ENCODE measurements at regions not wholly inside any gene's neighbourhood (a gene's known extent, or its start where the extent isn't known, plus 50 kb on each side); places are given as distances from the start of the nearest gene placed in this dataset.

DNA sequence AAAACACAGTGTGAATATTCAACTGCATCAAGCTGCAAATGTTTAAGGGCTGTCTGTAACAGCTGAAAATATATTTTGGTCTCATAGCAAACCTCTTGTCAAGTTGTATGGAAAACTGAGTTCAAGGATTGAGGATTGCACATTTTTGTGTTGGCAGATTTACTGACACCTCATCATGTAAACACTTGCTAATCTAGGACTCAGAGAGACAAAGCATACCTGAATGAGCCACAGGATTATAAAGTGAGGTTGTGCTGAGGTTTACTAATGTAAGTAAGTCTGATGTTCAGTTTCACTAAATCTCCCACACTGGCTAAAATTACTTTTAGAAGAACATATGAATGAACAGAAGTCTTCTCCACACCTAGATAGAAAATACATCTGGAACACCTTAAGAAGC is 1993.1 kb upstream of the CELF4 start:
- Histone ChIP-seq H3K9me3 (no peaks in the 10 kb centered on the region), H3K36me3 (ENCODE audit: control insufficient read depth, insufficient read depth, low read length) (no peaks in the 10 kb centered on the region), H3K4me1 (no peaks in the 10 kb centered on the region), H3K27me3 (replicated peaks; ENCODE audit: control insufficient read depth, insufficient read depth, low read length) (no peaks in the 10 kb centered on the region), H3K4me3 (ENCODE audit: low read depth, low read length) (no peak overlapping the region)
- intact Hi-C loops (cut with micrococcal nuclease; ENCODE audit: unreplicated experiment): no loop called here
- H3K4me3 Mint-ChIP-seq (ENCODE audit: unreplicated experiment): no peak overlapping the region
- CTCF ChIA-PET: no interaction called here
- no peaks in the 10 kb centered on the region for H3K36me3 Mint-ChIP-seq (ENCODE audit: insufficient read depth, unreplicated experiment)
- TF ChIP-seq, protein P1, sequence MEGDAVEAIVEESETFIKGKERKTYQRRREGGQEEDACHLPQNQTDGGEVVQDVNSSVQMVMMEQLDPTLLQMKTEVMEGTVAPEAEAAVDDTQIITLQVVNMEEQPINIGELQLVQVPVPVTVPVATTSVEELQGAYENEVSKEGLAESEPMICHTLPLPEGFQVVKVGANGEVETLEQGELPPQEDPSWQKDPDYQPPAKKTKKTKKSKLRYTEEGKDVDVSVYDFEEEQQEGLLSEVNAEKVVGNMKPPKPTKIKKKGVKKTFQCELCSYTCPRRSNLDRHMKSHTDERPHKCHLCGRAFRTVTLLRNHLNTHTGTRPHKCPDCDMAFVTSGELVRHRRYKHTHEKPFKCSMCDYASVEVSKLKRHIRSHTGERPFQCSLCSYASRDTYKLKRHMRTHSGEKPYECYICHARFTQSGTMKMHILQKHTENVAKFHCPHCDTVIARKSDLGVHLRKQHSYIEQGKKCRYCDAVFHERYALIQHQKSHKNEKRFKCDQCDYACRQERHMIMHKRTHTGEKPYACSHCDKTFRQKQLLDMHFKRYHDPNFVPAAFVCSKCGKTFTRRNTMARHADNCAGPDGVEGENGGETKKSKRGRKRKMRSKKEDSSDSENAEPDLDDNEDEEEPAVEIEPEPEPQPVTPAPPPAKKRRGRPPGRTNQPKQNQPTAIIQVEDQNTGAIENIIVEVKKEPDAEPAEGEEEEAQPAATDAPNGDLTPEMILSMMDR (IDR thresholded peaks at IDR 0.05; ENCODE audit: insufficient read depth in 1 of 2, low read depth in 1 of 2, low read length in 1 of 2, severe bottlenecking in 1 of 2, unreplicated experiment in 1 of 2): no peak
- no peak for DNase-seq
- no TSS peak for BruUV-seq (replicated peaks)
- no peaks in the 10 kb centered on the region for H3K4me1 Mint-ChIP-seq (ENCODE audit: low read depth, unreplicated experiment)
- no peaks in the 10 kb centered on the region for H3K9me3 Mint-ChIP-seq (ENCODE audit: unreplicated experiment)
- no peaks in the 10 kb centered on the region for H3K27me3 Mint-ChIP-seq (ENCODE audit: insufficient read depth, unreplicated experiment)
- no peak overlapping the region for H3K27ac Mint-ChIP-seq (ENCODE audit: unreplicated experiment)
- POLR2A ChIA-PET: no interaction called here

DNA sequence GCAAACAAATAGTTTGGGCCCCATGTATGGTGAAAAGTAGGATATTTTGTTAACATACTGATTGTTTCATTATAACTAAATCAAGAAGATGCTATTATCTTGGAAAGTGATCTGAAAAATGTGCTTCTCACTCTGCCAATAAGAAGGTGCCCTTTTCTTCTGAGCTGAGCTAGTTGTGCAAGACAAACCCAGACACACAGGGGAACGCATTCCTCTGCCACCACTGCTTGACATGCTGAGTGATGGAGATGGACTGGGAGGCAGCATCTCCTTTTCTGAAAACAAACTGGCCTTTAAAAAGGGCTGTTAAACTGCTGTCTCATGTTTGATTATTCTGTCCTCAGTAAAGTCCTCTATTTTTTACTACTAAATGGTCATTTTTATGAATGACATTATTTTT is 1989.9 kb upstream of the CELF4 start:
- Histone ChIP-seq H3K4me3 (ENCODE audit: low read depth, low read length) (no peak overlapping the region), H3K9me3 (no peaks in the 10 kb centered on the region), H3K36me3 (ENCODE audit: control insufficient read depth, insufficient read depth, low read length) (no peaks in the 10 kb centered on the region), H3K4me1 (no peaks in the 10 kb centered on the region), H3K27me3 (replicated peaks; ENCODE audit: control insufficient read depth, insufficient read depth, low read length) (no peaks in the 10 kb centered on the region)
- TF ChIP-seq, protein P1 (IDR thresholded peaks at IDR 0.05; ENCODE audit: insufficient read depth in 1 of 2, low read depth in 1 of 2, low read length in 1 of 2, severe bottlenecking in 1 of 2, unreplicated experiment in 1 of 2): no peak
- no peak for DNase-seq
- Mint-ChIP-seq H3K36me3 (ENCODE audit: insufficient read depth, unreplicated experiment) (peaks cover 4% of the 10 kb centered on the region), H3K9me3 (ENCODE audit: unreplicated experiment) (no peaks in the 10 kb centered on the region), H3K27me3 (ENCODE audit: insufficient read depth, unreplicated experiment) (no peaks in the 10 kb centered on the region), H3K4me3 (ENCODE audit: unreplicated experiment) (no peak overlapping the region), H3K27ac (ENCODE audit: unreplicated experiment) (no peak overlapping the region), H3K4me1 (ENCODE audit: low read depth, unreplicated experiment) (no peaks in the 10 kb centered on the region)
- ChIA-PET POLR2A (no interaction called here), CTCF (no interaction called here)
- no TSS peak for BruUV-seq (replicated peaks)
- intact Hi-C loops (cut with micrococcal nuclease; ENCODE audit: unreplicated experiment): no loop called here

DNA sequence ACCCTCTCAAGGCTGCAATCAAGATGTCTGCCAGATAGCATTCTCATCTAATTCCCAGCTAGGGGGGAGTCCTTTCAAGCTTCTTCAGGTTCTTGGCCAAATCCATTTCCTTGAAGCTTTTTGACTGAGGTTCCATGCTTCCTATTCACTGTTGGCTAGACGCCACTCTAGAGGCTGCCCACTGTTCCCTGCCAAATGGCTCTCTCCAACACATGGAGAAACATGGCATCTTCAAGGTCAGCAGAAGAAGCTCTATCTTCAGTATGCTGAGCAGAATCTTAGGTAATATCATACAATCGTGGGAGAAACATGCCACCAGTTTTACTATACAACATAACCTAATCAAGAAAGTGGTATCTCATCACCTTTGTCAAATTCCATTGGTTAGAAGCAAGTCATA is 1985.1 kb upstream of the CELF4 start:
- Histone ChIP-seq H3K9me3 (no peaks in the 10 kb centered on the region), H3K27me3 (replicated peaks; ENCODE audit: control insufficient read depth, insufficient read depth, low read length) (no peaks in the 10 kb centered on the region), H3K36me3 (ENCODE audit: control insufficient read depth, insufficient read depth, low read length) (no peaks in the 10 kb centered on the region), H3K4me1 (no peaks in the 10 kb centered on the region), H3K4me3 (ENCODE audit: low read depth, low read length) (no peak overlapping the region)
- no peak overlapping the region for H3K27ac Mint-ChIP-seq (ENCODE audit: unreplicated experiment)
- H3K9me3 Mint-ChIP-seq (ENCODE audit: unreplicated experiment): no peaks in the 10 kb centered on the region
- intact Hi-C loops (cut with micrococcal nuclease; ENCODE audit: unreplicated experiment): no loop called here
- H3K4me1 Mint-ChIP-seq (ENCODE audit: low read depth, unreplicated experiment): no peaks in the 10 kb centered on the region
- H3K4me3 Mint-ChIP-seq (ENCODE audit: unreplicated experiment): no peak overlapping the region
- H3K36me3 Mint-ChIP-seq (ENCODE audit: insufficient read depth, unreplicated experiment): peaks cover 4% of the 10 kb centered on the region
- TF ChIP-seq, protein P1 (IDR thresholded peaks at IDR 0.05; ENCODE audit: insufficient read depth in 1 of 2, low read depth in 1 of 2, low read length in 1 of 2, severe bottlenecking in 1 of 2, unreplicated experiment in 1 of 2): no peak
- ChIA-PET POLR2A (no interaction called here), CTCF (no interaction called here)
- DNase-seq: no peak
- no peaks in the 10 kb centered on the region for H3K27me3 Mint-ChIP-seq (ENCODE audit: insufficient read depth, unreplicated experiment)
- BruUV-seq (replicated peaks): no TSS peak

All from Caco-2 (cell line).